HCT116 (cell line): ENCODE measurements at regions not wholly inside any gene's neighbourhood (a gene's known extent, or its start where the extent isn't known, plus 50 kb on each side); places are given as distances from the start of the nearest gene placed in this dataset.
A peak's percentile ranks its signal among the peaks of the same experiment; 100 is the strongest.
"Not testable (repeated sequence)": the region's sequence is repeated elsewhere in the genome, so short reads cannot be mapped to it uniquely, and the experiment has no call there.

Experiments
- ATAC-seq: fragments of 200-7000 bp; cut with Tn5 transposase; 2 replicates; pipeline ENCODE4 v1.9.1; 2020; ENCODE audit warnings: mild to moderate bottlenecking, moderate library complexity
- BruUV-seq: library from RNA; stranded (reverse); fragments of 400-500 nt; replicated peaks from 2 replicates; lab custom pipeline; 2021; lab: Mats Ljungman, UMichigan
- CTCF ChIA-PET: fragments of 300-600 bp; sonication (Branson Sonifier 250); formaldehyde crosslinking; loops from one replicate; lab custom pipeline; 2021; ENCODE audit warnings: antibody characterized with exemption; lab: Charles Lee
- POLR2A ChIA-PET: fragments of 300-600, 350-600 bp; sonication (Branson Sonifier 250); formaldehyde crosslinking; loops from one replicate; lab custom pipeline; 2021; ENCODE audit warnings: antibody characterized with exemption; lab: Charles Lee
- RAD21 ChIA-PET, 2 experiments: fragments of 300-600 bp; sonication (Branson Sonifier 250); formaldehyde crosslinking; loops; one replicate each; lab custom pipeline; 2023; ENCODE audit warnings: low total read pairs in 2 of 2; ENCODE audit not compliant: uncharacterized antibody in 2 of 2, unreplicated experiment in 2 of 2, low non-redundant PET in 1 of 2; lab: Charles Lee
- DNase-seq: peaks from one replicate; pipeline ENCODE4 v3.0.0-alpha.2; 2010; ENCODE audit warnings: low read depth, low spot score
- H2AFZ ChIP-seq: fragments of 200-600 bp; shearing (Covaris generic), sonication (generic); 2 replicates; pipeline ENCODE4 v1.6.1; 2017; ENCODE audit warnings: low read depth, mixed run types, mixed read lengths, antibody characterized with exemption, low read length; ENCODE audit not compliant: poor library complexity, severe bottlenecking
- H3K27ac ChIP-seq: 2 replicates; pipeline ENCODE4 v1.5.1; 2012; ENCODE audit warnings: low read depth, low read length
- H3K27me3 ChIP-seq: fragments of 200-600 bp; sonication (generic); 2 replicates; pipeline ENCODE4 v1.6.1; 2016; ENCODE audit warnings: mixed run types, low read length, mixed read lengths; ENCODE audit not compliant: insufficient read depth
- H3K36me3 ChIP-seq, 2 experiments: fragments of 200-500 bp in 1 of 2; fragments of 200-600 bp in 1 of 2; sonication (Bioruptor generic) in 1 of 2; sonication (generic) in 1 of 2; 2 replicates each; pipeline versions ENCODE4 v1.5.1 to v1.6.1; 2014 to 2016; ENCODE audit warnings: low read length in 2 of 2, inconsistent platforms in 1 of 2, mixed read lengths in 1 of 2, mixed run types in 1 of 2; ENCODE audit not compliant: insufficient read depth in 2 of 2, control insufficient read depth in 1 of 2
- H3K4me1 ChIP-seq, 2 experiments: fragments of 200-600 bp in 1 of 2; sonication (generic) in 1 of 2; 2 replicates each; pipeline versions ENCODE4 v1.5.1 to v1.6.1; 2012 to 2017; ENCODE audit warnings: low read length in 2 of 2, inconsistent platforms in 1 of 2, mild to moderate bottlenecking in 1 of 2, mixed read lengths in 1 of 2, mixed run types in 1 of 2, moderate library complexity in 1 of 2; ENCODE audit not compliant: insufficient read depth in 2 of 2, control insufficient read depth in 1 of 2
- H3K4me2 ChIP-seq: fragments of 200-600 bp; sonication (generic); 2 replicates; pipeline ENCODE4 v1.6.1; 2017; ENCODE audit warnings: mixed run types, low read length, mixed read lengths
- H3K4me3 ChIP-seq, 2 experiments: fragments of 200-600 bp in 1 of 2; sonication (generic) in 1 of 2; replicated peaks in 1 of 2; 2 replicates each; pipeline ENCODE4 v1.5.1; 2011 to 2016; ENCODE audit warnings: low read length in 2 of 2, control low read depth in 1 of 2, low read depth in 1 of 2, mild to moderate bottlenecking in 1 of 2, mixed read lengths in 1 of 2, mixed run types in 1 of 2
- H3K79me2 ChIP-seq: fragments of 200-600 bp; sonication (generic); 2 replicates; pipeline ENCODE4 v1.6.1; 2017; ENCODE audit warnings: mild to moderate bottlenecking, mixed run types, low read length, moderate library complexity, mixed read lengths; ENCODE audit not compliant: insufficient read depth
- H3K9ac ChIP-seq: fragments of 200-600 bp; sonication (generic); 2 replicates; pipeline ENCODE4 v1.6.1; 2016; ENCODE audit warnings: low read length, mixed read lengths
- H3K9me2 ChIP-seq: fragments of 200-600 bp; sonication (generic), shearing (Covaris generic); 2 replicates; pipeline ENCODE4 v1.6.1; 2017; ENCODE audit warnings: mixed run types, mild to moderate bottlenecking, moderate library complexity; ENCODE audit not compliant: insufficient read depth
- H3K9me3 ChIP-seq, 2 experiments: fragments of 200-500 bp in 1 of 2; fragments of 200-600 bp in 1 of 2; sonication (Bioruptor generic) in 1 of 2; sonication (generic) in 1 of 2; 2 replicates each; pipeline ENCODE4 v1.6.1; 2014 to 2017; ENCODE audit warnings: low read length in 2 of 2, mixed read lengths in 2 of 2, inconsistent platforms in 1 of 2, low read depth in 1 of 2, mild to moderate bottlenecking in 1 of 2, mixed run types in 1 of 2, moderate library complexity in 1 of 2; ENCODE audit not compliant: control insufficient read depth in 1 of 2, insufficient read depth in 1 of 2
- H4K20me1 ChIP-seq: fragments of 200-600 bp; sonication (generic), shearing (Covaris generic); 2 replicates; pipeline ENCODE4 v1.6.1; 2017; ENCODE audit warnings: mixed run types, mild to moderate bottlenecking, moderate library complexity; ENCODE audit not compliant: insufficient read depth
- POLR2AphosphoS5 ChIP-seq: IDR thresholded peaks from 2 replicates; pipeline ENCODE4 v1.6.1; 2011; ENCODE audit warnings: mild to moderate bottlenecking, low read depth, low read length, moderate library complexity
- intact Hi-C: fragments of 100-400 bp; cut with micrococcal nuclease; formaldehyde crosslinking; loops from 2 replicates; pipeline ENCODE4 v1.10.0; 2022

DNA sequence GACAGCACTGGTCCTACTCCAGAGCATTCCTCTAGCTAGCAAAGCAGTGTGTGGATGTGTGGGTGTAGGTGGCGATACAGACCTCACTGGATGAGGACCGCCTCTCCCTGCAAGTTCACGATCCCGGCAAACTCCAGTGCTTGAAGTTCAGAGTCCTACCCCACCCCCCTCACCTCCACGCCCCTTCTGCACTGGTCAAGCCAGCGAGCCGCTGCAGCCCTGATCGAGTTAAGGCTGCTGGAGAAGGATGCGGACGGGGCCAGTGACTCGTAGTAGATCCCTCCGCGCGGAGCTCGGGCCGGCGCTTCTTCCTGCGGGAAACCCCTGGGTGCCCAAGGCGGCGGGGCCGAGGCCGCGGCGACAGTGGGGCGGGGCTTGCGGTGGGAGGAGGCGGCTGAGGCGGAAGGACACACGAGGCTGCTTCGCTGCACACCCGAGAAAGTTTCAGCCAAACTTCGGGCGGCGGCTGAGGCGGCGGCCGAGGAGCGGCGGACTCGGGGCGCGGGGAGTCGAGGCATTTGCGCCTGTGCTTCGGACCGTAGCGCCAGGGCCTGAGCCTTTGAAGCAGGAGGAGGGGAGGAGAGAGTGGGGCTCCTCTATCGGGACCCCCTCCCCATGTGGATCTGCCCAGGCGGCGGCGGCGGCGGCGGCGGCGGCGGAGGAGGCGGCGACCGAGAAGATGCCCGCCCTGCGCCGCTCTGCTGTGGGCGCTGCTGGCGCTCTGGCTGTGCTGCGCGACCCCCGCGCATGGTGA, 84.5 kb upstream of the NBPF19 start:
- H3K27ac ChIP-seq, H3K9me2 ChIP-seq, H3K36me3 ChIP-seq, H3K79me2 ChIP-seq, H4K20me1 ChIP-seq, H3K27me3 ChIP-seq, BruUV-seq, H2AFZ ChIP-seq, intact Hi-C loops, CTCF ChIA-PET, H3K9me3 ChIP-seq, POLR2A ChIA-PET, RAD21 ChIA-PET, H3K4me1 ChIP-seq: not testable (repeated sequence)
- DNase-seq = peak; percentile 74
- H3K9ac ChIP-seq = peak overlapping the region; percentile 53
- TF ChIP-seq POLR2AphosphoS5 = peak; percentile 53
- peak overlapping the region; percentile 35 to 47 for H3K4me3 ChIP-seq
- peak; percentile 99 for ATAC-seq
- H3K4me2 ChIP-seq = peak overlapping the region; percentile 53

DNA sequence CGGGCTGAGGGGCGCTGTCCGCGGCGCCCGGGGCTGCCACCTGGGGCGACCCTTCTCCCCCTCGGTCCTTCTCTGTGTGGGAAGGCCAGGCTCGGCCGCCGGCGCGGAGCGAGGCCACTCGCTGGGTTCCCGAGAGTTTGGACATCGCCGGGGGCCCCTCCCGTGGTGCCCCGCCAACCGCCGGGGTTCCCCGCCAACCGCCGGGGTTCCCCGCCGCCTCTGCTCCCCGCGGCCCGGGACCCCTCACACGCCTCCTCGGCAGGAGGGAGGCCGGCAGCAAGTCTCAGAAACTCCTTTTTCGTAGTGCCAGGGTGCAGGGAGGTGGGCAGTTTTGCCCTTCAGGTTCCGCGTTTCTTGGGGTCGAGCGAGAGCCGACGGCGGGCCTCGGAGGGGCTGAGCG, 83.9 kb upstream of the NBPF19 start:
- DNase-seq, POLR2A ChIA-PET, H3K27ac ChIP-seq, H3K9me3 ChIP-seq, RAD21 ChIA-PET, H3K4me1 ChIP-seq, CTCF ChIA-PET, H2AFZ ChIP-seq, H3K27me3 ChIP-seq, intact Hi-C loops, H4K20me1 ChIP-seq, H3K79me2 ChIP-seq, H3K36me3 ChIP-seq, H3K9me2 ChIP-seq, BruUV-seq: not testable (repeated sequence)
- Histone ChIP-seq H3K4me2 (peak overlapping the region; percentile 32; the same call in 1 of the 2 replicates), H3K9ac (peak overlapping the region; percentile 53), H3K4me3 (peak overlapping the region; percentile 35 to 40; a peak in 3 of 4 replicates)
- ATAC-seq = peak; percentile 31; the same call in 1 of the 2 replicates

DNA sequence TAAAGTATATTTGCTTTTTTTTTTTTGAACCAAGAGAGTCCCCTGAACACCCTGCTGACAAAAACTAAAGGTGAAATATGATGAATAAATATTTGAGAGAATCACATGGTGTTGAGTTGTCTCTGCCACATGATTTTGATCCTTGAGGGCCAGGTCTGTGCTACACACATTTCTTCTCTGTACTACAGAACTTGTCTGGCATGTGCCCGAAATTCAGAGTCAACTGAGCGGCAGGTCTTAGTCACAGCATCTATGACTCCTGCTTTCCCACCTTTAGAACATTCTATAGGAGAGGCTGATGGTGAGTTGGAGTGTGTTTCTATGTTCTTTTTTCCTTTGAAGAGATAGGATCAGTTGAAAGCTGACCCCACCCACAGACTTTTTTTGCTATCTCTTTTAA, 79.0 kb upstream of the NBPF19 start:
- H3K4me1 ChIP-seq, CTCF ChIA-PET, H3K27me3 ChIP-seq, H3K9me3 ChIP-seq, H3K36me3 ChIP-seq, BruUV-seq, POLR2A ChIA-PET, RAD21 ChIA-PET, ATAC-seq, H3K9ac ChIP-seq, H3K9me2 ChIP-seq, H2AFZ ChIP-seq, H3K4me2 ChIP-seq, H4K20me1 ChIP-seq, H3K27ac ChIP-seq, H3K4me3 ChIP-seq, DNase-seq, H3K79me2 ChIP-seq, intact Hi-C loops: not testable (repeated sequence)

DNA sequence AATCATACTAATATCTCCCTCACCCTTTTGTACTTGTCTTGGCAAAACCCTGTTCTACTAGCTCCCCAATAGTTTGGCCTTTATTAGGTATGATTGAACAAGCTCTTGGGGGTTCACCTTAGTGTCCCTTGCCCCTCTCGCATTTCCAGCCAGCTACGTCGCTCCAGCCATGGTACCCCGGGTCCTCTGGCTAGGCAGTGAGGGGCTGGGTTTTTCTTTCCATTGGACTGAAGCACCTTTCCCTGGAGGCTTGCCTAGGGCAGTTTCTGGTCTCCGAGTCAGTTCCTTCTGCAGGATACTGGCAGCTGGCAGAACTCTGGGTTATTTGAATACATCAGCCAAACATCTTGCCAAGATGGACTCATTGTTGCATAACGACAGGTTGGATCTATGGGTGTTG, 76.3 kb upstream of the NBPF19 start:
- H3K36me3 ChIP-seq, H3K4me3 ChIP-seq, RAD21 ChIA-PET, H3K9me3 ChIP-seq, H3K79me2 ChIP-seq, H3K4me2 ChIP-seq, BruUV-seq, CTCF ChIA-PET, H3K27me3 ChIP-seq, H3K27ac ChIP-seq, POLR2A ChIA-PET, H3K4me1 ChIP-seq, intact Hi-C loops, H4K20me1 ChIP-seq, DNase-seq, H2AFZ ChIP-seq, ATAC-seq, H3K9ac ChIP-seq, H3K9me2 ChIP-seq: not testable (repeated sequence)
